Astrocyte of the cerebellum (primary cell): ENCODE measurements at regions not wholly inside any gene's neighbourhood (a gene's known extent, or its start where the extent isn't known, plus 50 kb on each side); places are given as distances from the start of the nearest gene placed in this dataset.
A peak's percentile ranks its signal among the peaks of the same experiment; 100 is the strongest.

Source experiments
- DNase-seq: peaks from one replicate; pipeline ENCODE4 v3.0.0-alpha.2; 2011; ENCODE audit warnings: low read depth
- H3K4me3 ChIP-seq: 2 replicates; pipeline ENCODE4 v1.5.1; 2011; ENCODE audit warnings: mild to moderate bottlenecking, low read depth, low read length, moderate library complexity
- CTCF ChIP-seq: IDR thresholded peaks from 2 replicates; pipeline ENCODE4 v1.5.1; 2012; ENCODE audit warnings: low read length, low read depth, moderate library complexity, mild to moderate bottlenecking; ENCODE audit errors: missing control alignments
- in situ Hi-C: cut with HindIII; loops from 2 replicates; pipeline ENCODE4 v1.10.0; 2017; ENCODE audit warnings: low sequenced_read_pairs

GRCh38 chr20:4342609-4343008 is 93.5 kb upstream of the ADRA1D start:
- no peak for TF ChIP-seq CTCF
- no peak for DNase-seq
- in situ Hi-C loops, result no loop called here
- H3K4me3 ChIP-seq, result no peak overlapping the region

GRCh38 chr20:4341804-4342485 is 92.9 kb upstream of the ADRA1D start:
- in situ Hi-C loops, result no loop called here
- DNase-seq, result peak; percentile 73
- no peak for TF ChIP-seq CTCF
- no peak overlapping the region for H3K4me3 ChIP-seq

GRCh38 chr20:4335722-4336121 is 86.6 kb upstream of the ADRA1D start:
- DNase-seq, result no peak
- H3K4me3 ChIP-seq, result no peak overlapping the region
- TF ChIP-seq CTCF, result no peak
- in situ Hi-C loops, result no loop called here

GRCh38 chr20:4332121-4332860 is 83.2 kb upstream of the ADRA1D start:
- TF ChIP-seq CTCF, result no peak
- DNase-seq, result no peak
- no peak overlapping the region for H3K4me3 ChIP-seq
- in situ Hi-C loops, result no loop called here

- no peak for TF ChIP-seq CTCF
- DNase-seq, result no peak
- no peak overlapping the region for H3K4me3 ChIP-seq
- in situ Hi-C loops, result no loop called here
These were observed 80.9 kb upstream of the ADRA1D start for GRCh38 chr20:4330011-4330410.

GRCh38 chr20:4329232-4329631 is 80.1 kb upstream of the ADRA1D start:
- no peak overlapping the region for H3K4me3 ChIP-seq
- DNase-seq, result no peak
- TF ChIP-seq CTCF, result no peak
- in situ Hi-C loops, result no loop called here
